ENCODE measurements at regions not wholly inside any gene's neighbourhood (a gene's known extent, or its start where the extent isn't known, plus 50 kb on each side); places are given as distances from the start of the nearest gene placed in this dataset.

DNA sequence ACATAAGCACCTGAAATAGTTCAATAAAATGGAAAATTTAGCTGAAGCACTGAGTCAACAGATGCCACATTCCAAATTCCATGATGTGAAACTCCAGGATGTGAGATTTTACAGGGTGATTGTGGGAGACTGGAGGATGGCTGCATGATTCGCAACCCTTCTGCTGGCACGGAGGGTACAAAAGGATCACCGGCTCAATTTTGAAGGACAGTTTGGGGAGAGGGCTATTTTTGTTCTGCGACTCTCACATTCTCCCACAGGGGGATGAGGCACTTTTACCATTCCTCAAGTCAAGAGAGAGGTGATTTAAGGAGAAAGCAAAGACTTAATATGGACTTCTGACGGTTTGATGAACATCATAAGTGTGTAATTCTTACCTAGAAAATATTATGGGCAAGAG is 138.1 kb upstream of the CWC22 start:
- DNase-seq (ENCODE audit: low spot score), result no peak

DNA sequence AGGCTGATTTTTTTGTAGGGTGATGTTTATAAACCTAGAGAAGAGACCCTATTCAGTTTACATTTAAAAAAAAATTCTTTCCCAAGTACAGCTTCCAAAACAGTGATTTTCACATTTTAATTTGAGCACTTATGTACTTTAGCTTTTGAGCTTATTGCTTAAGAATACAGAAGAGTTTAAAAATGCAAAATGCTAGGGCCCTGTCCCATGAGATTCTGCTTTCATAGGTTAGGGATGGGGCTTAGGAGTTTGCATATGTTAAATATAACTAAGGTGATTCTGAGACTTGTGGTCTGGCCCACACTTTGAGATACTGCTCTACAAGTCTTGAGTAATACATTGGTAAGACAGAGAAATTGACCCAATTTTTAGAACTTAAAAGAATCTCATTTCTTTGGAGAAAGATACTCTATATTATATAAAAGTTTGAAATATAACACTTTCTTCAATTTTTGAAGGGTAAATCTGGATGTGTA is 137.3 kb upstream of the CWC22 start:
- DNase-seq (ENCODE audit: low spot score), result no peak

GRCh38 chr2:180143633-180144337 is 136.7 kb upstream of the CWC22 start:
- DNase-seq (ENCODE audit: low spot score), result no peak

DNA sequence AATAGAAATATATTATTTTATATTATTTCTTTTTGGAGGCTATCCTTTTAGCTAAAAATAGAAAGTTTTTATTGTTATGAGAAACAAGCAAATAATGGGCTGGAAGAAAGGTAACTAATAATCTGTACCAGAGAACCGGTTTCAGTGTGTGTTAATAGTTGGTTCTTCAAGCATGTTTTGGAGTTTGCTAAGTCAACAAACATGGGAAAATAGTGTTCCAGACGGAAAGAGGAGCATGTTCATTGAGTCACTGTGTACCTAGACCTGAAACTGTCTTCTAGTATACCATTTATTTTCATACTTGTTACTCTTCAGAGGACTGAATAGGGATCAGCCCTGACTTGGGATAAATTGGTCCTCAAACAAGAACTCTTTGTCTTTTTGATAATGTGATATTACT is 134.5 kb upstream of the CWC22 start:
- DNase-seq (ENCODE audit: low spot score), result no peak

- no peak for DNase-seq (ENCODE audit: low spot score)
Measured at GRCh38 chr2:180133736-180134135, 126.6 kb upstream of the CWC22 start.

GRCh38 chr2:180130403-180130802 is 123.3 kb upstream of the CWC22 start:
- no peak for DNase-seq (ENCODE audit: low spot score)

GRCh38 chr2:180128861-180129260 is 121.8 kb upstream of the CWC22 start:
- no peak for DNase-seq (ENCODE audit: low spot score)

DNA sequence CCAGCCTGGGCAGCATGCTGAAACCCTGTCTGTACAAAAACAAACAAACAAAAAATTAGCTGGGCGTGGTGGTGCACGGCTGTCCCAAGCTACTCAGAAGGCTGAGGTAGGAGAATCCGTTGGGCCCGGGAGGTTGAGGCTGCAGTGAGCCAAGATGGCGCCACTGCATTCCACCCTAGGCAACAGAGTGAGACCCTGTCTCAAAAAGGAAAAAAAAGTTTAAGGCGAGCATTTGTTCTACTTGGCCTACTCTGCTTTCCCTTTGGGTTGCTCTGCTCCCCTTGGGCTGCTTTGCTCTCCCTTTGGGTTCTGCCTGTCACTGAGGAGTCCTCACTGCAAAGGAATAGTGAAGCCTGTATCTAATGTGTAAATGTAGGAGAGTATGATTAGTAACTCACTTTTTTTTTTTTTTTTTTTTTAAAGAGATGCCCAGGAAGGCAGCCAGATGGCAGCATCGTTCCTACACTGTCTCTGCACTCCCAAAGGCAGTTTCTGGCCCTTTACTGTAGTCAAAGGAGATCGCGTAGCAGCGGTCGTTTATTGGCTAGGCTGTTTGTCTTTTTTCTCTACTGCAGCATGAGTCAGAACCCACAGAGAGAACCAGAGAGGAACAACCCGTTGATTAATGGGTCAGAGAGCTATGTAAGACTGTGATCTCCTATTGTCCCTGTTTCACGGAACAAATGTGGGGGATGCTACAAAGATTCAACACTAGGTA is 118.3 kb upstream of the CWC22 start:
- peak; percentile 77 for DNase-seq (ENCODE audit: low spot score)

- DNase-seq (ENCODE audit: low spot score), result no peak
Measured at GRCh38 chr2:180124273-180125139, 117.4 kb upstream of the CWC22 start.

- DNase-seq (ENCODE audit: low spot score), result no peak
Measured at GRCh38 chr2:180122874-180123273, 115.8 kb upstream of the CWC22 start.

- no peak for DNase-seq (ENCODE audit: low spot score)
Measured at GRCh38 chr2:180115675-180116074, 108.6 kb upstream of the CWC22 start.

GRCh38 chr2:180115269-180115668 is 108.2 kb upstream of the CWC22 start:
- no peak for DNase-seq (ENCODE audit: low spot score)

DNA sequence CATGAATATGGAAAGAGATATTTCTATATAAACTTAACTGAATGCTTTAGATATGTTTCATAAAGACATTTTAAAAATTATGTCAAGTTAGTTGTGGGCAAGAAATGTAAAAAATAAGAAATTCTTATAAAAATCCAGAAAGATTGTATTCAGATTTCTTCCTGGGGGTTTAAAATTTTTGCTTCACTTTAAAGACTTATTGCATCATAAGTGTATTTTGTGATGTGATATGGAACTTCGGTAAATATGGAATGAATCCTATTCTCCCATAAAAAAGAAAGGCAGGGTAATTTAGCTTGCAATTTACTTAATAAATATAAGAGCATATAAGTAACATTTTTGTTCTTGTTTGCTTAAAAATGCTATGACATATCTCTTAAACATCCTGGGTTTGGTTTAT is 104.8 kb upstream of the CWC22 start:
- no peak for DNase-seq (ENCODE audit: low spot score)

GRCh38 chr2:180110469-180110868 is 103.4 kb upstream of the CWC22 start:
- no peak for DNase-seq (ENCODE audit: low spot score)

DNA sequence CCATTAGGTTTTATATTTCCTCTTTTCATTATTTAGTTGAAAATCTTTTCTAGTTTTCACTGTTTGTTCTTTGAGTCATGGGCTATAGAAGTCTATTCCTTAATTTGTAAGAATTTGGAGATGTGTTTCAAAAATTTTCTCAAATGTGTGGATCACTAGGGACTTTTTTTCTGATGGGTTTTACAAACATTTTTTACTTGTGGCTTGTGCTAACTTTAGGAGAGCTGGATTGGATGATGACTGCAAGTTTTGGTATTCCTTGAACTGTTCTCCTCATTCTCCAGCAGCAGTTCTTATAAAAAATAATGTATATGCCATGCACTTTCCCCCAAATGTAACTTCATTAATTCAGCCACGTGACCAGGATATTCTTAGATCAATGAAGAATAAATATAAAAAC is 94.7 kb upstream of the CWC22 start:
- no peak for DNase-seq (ENCODE audit: low spot score)

DNA sequence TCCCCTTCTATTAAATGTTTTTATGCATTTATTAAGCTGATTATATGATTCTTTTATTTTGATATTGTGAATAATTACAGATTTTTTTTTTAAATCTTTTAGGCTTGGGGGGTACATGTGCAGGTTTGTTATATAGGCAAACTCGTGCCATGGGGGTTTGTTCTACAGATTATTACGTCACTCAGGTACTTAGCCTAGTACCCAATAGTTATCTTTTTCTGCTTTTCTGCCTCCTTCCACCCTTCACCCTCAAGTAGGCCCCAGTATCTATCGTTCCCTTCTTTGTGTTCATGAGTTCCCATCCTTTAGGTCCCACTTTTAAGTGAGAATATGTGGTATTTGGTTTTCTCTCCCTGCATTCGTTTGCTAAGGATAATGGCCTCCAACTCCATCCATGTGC is 92.2 kb upstream of the CWC22 start:
- no peak for DNase-seq (ENCODE audit: low spot score)

DNA sequence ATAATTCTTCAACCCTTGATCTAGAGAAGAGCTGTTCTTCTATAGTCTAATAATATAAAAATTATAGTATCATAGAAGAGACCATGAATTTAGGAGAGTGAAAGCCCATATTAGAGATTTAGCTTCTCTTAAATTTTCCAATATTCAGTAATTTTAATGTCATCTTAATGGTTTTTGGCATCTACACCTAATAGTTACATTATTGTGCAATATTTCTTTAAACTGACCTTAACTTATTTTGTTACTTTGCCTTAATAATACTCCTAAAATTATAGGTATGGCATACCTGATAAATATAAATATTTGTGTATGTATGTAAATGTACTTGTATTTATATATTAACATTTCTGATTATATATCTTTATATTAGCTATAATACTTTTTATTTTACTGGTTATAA is 78.0 kb upstream of the CWC22 start:
- DNase-seq (ENCODE audit: low spot score), result no peak

DNA sequence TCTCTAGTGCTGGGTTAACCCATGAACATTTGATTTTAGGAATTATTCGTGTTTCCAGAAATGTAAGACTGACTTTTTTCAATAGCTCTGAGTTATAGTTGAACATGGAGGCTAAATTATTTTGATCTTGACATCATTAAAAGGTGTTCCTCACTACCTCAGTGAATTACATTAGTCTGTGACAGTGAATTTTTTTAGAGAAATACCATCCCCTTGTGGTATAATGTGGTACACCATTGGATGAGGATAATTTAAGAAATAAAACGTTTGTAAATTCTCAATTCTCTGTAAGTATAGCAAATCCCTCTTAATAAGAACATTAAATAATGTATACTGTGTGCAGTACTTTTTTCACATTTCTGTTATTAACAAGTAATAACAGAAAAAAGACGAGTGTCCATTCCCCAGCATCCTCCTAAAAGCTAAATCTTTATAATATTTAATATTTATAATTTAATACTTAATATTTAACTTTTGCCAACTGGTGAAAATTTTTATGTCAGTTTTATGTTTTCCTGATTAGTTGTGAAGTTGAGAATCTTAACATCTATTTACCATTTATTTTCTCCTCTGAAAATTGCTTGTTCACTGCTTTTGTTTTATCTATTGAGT is 70.3 kb upstream of the CWC22 start:
- DNase-seq (ENCODE audit: low spot score), result no peak

- DNase-seq (ENCODE audit: low spot score), result no peak
Measured at GRCh38 chr2:180075870-180076269, 68.8 kb upstream of the CWC22 start.

DNA sequence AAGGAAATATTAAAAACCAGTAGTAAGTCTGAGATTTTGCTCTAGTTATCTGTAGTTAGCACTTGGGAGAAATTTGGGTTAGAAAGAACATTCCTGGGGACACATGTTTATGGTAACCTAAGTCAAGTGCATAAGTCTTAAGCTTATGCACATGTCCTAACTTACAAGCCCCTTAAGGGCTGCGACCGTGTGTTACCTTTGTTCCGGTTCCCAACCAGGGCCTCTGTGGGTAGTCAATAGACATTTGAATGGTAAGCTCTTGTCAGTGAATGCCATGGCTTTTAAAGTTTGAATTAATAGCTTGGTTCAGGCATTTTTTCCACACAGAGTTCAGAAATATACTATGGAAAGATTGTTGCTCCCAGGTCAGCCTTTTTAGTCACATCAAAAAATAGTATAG is 64.7 kb upstream of the CWC22 start:
- no peak for DNase-seq (ENCODE audit: low spot score)

- DNase-seq (ENCODE audit: low spot score), result no peak
Measured at GRCh38 chr2:180063494-180064092, 56.5 kb upstream of the CWC22 start.

DNA sequence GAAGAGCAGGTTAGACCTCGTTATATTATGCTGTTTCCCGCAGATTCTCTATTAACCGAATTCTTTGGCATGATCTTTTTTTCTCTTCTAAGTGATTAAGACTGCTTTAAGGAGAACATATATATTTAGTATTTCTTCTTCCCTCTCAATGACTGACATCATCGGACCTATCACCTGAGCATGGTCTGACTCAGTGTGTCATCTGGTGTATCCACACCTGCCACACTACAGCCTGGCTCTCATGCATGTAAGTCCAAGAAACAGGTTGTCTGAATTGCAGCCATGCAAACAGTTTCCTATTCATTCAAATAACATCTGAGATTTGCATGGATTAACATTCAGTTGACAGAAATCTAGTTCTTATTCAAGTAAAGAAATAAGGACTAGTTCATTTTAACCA is 55.1 kb upstream of the CWC22 start:
- no peak for DNase-seq (ENCODE audit: low spot score)

All from ureter (tissue), 1 donor.